Panc1 (cell line): ENCODE measurements at regions not wholly inside any gene's neighbourhood (a gene's known extent, or its start where the extent isn't known, plus 50 kb on each side); places are given as distances from the start of the nearest gene placed in this dataset.

Experiments
- ATAC-seq: fragments of 200-7000 bp; cut with Tn5 transposase; 2 replicates; pipeline ENCODE4 v1.9.1; 2020; ENCODE audit warnings: mild to moderate bottlenecking, moderate library complexity
- BruUV-seq: library from RNA; stranded (reverse); fragments of 400-500 nt; replicated peaks from 2 replicates; lab custom pipeline; 2021; lab: Mats Ljungman, UMichigan
- CTCF ChIA-PET: fragments of 300-600 bp; sonication (Branson Sonifier 250); formaldehyde crosslinking; loops from one replicate; lab custom pipeline; 2022; ENCODE audit warnings: antibody characterized with exemption; lab: Charles Lee
- POLR2A ChIA-PET: fragments of 300-600 bp; sonication (Branson Sonifier 250); formaldehyde crosslinking; loops from one replicate; lab custom pipeline; 2022; ENCODE audit warnings: antibody characterized with exemption; lab: Charles Lee
- DNase-seq: peaks from one replicate; pipeline ENCODE4 v3.0.0-alpha.2; 2010; ENCODE audit warnings: low read depth, low spot score
- H3K27ac ChIP-seq: 2 replicates; pipeline ENCODE4 v1.5.1; 2011; ENCODE audit warnings: mild to moderate bottlenecking, low read length, inconsistent platforms
- H3K27me3 ChIP-seq: fragments of 200-500 bp; sonication (Bioruptor generic); 2 replicates; pipeline ENCODE4 v1.6.0; 2014; ENCODE audit warnings: low read length, inconsistent platforms; ENCODE audit not compliant: control insufficient read depth, insufficient read depth
- H3K36me3 ChIP-seq: fragments of 200-500 bp; sonication (Bioruptor generic); 2 replicates; pipeline ENCODE4 v1.5.1; 2014; ENCODE audit warnings: inconsistent platforms, mild to moderate bottlenecking, low read length, moderate library complexity; ENCODE audit not compliant: control insufficient read depth, insufficient read depth
- H3K4me1 ChIP-seq: 2 replicates; pipeline ENCODE4 v1.5.1; 2011; ENCODE audit warnings: inconsistent platforms, mild to moderate bottlenecking, low read length, moderate library complexity; ENCODE audit not compliant: control insufficient read depth, insufficient read depth
- H3K4me3 ChIP-seq, 2 experiments: 2 replicates each; pipeline ENCODE4 v1.5.1; 2011 to 2012; ENCODE audit warnings: low read depth in 2 of 2, low read length in 2 of 2, mild to moderate bottlenecking in 2 of 2, inconsistent platforms in 1 of 2, moderate library complexity in 1 of 2
- H3K9me3 ChIP-seq: fragments of 200-500 bp; sonication (Bioruptor generic); 2 replicates; pipeline ENCODE4 v1.5.1; 2014; ENCODE audit warnings: low read depth, mild to moderate bottlenecking, inconsistent platforms, low read length, moderate library complexity; ENCODE audit not compliant: control insufficient read depth, insufficient read depth
- POLR2AphosphoS5 ChIP-seq: IDR thresholded peaks from 2 replicates; pipeline ENCODE4 v1.6.1; 2012; ENCODE audit warnings: mild to moderate bottlenecking, low read depth, low read length, moderate library complexity
- SIN3A ChIP-seq: IDR thresholded peaks from 2 replicates; pipeline ENCODE4 v1.6.1; 2012; ENCODE audit warnings: low read depth, mild to moderate bottlenecking, low read length, moderate library complexity, borderline replicate concordance; ENCODE audit not compliant: insufficient read depth
- TCF7L2 ChIP-seq: IDR thresholded peaks from 2 replicates; pipeline ENCODE4 v1.6.1; 2011; ENCODE audit warnings: mild to moderate bottlenecking, low read depth, low read length, inconsistent platforms
- in situ Hi-C: cut with HindIII; loops from 2 replicates; pipeline ENCODE4 v1.10.0; 2016; ENCODE audit warnings: low sequenced_read_pairs, low pct_unique_long_range_greater_than_20kb
- intact Hi-C: fragments of 100-400 bp; cut with micrococcal nuclease; formaldehyde crosslinking; loops from one replicate; pipeline ENCODE4 v1.10.0; 2022; ENCODE audit not compliant: unreplicated experiment
- TF ChIP-seq, protein P1 (sequence below): fragments of 450-650 bp; IDR thresholded peaks from 2 replicates; pipeline ENCODE4 v1.5.1; 2017; ENCODE audit warnings: mild to moderate bottlenecking
- TF ChIP-seq, protein P2 (sequence below), 2 experiments: IDR thresholded peaks; 2 replicates each; pipeline ENCODE4 v1.6.1; 2011 to 2012; ENCODE audit warnings: low read depth in 2 of 2, control low read depth in 1 of 2, low read length in 1 of 2, mild to moderate bottlenecking in 1 of 2, moderate library complexity in 1 of 2; ENCODE audit not compliant: insufficient read depth in 1 of 2

DNA sequence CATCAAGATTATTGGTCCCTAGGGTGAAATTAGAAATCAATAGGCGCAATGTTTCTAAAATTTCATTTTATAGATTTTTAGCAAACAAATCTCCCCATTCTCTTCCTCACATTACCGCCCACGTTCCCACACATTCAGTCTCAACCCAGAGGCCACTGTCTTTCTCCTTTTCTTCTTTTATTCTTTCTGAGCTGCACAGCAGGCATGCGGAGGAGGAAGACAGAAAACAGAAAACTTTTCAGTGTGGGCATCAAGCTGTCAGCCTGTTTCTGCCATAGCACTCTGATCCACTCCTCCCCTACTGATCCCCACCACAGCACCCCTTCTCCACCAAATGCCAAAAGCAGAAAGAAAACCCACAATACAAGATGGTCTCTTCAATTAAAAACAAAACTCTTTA, 94.8 kb upstream of the ADAMTS3 start:
- Histone ChIP-seq H3K27ac (no peak overlapping the region), H3K36me3 (no peaks in the 10 kb centered on the region), H3K9me3 (no peaks in the 10 kb centered on the region), H3K4me1 (no peaks in the 10 kb centered on the region), H3K4me3 (no peak overlapping the region), H3K27me3 (no peaks in the 10 kb centered on the region)
- CTCF ChIA-PET = no interaction called here
- in situ Hi-C loops = no loop called here
- TF ChIP-seq, protein P1, sequence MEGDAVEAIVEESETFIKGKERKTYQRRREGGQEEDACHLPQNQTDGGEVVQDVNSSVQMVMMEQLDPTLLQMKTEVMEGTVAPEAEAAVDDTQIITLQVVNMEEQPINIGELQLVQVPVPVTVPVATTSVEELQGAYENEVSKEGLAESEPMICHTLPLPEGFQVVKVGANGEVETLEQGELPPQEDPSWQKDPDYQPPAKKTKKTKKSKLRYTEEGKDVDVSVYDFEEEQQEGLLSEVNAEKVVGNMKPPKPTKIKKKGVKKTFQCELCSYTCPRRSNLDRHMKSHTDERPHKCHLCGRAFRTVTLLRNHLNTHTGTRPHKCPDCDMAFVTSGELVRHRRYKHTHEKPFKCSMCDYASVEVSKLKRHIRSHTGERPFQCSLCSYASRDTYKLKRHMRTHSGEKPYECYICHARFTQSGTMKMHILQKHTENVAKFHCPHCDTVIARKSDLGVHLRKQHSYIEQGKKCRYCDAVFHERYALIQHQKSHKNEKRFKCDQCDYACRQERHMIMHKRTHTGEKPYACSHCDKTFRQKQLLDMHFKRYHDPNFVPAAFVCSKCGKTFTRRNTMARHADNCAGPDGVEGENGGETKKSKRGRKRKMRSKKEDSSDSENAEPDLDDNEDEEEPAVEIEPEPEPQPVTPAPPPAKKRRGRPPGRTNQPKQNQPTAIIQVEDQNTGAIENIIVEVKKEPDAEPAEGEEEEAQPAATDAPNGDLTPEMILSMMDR = no peak
- TF ChIP-seq, protein P2, sequence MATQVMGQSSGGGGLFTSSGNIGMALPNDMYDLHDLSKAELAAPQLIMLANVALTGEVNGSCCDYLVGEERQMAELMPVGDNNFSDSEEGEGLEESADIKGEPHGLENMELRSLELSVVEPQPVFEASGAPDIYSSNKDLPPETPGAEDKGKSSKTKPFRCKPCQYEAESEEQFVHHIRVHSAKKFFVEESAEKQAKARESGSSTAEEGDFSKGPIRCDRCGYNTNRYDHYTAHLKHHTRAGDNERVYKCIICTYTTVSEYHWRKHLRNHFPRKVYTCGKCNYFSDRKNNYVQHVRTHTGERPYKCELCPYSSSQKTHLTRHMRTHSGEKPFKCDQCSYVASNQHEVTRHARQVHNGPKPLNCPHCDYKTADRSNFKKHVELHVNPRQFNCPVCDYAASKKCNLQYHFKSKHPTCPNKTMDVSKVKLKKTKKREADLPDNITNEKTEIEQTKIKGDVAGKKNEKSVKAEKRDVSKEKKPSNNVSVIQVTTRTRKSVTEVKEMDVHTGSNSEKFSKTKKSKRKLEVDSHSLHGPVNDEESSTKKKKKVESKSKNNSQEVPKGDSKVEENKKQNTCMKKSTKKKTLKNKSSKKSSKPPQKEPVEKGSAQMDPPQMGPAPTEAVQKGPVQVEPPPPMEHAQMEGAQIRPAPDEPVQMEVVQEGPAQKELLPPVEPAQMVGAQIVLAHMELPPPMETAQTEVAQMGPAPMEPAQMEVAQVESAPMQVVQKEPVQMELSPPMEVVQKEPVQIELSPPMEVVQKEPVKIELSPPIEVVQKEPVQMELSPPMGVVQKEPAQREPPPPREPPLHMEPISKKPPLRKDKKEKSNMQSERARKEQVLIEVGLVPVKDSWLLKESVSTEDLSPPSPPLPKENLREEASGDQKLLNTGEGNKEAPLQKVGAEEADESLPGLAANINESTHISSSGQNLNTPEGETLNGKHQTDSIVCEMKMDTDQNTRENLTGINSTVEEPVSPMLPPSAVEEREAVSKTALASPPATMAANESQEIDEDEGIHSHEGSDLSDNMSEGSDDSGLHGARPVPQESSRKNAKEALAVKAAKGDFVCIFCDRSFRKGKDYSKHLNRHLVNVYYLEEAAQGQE (IDR thresholded peaks at IDR 0.05; ENCODE audit: insufficient read depth in 1 of 2, low read depth in 2 of 2, low read length in 1 of 2) = no peak
- TF ChIP-seq SIN3A (no peak), POLR2AphosphoS5 (no peak), TCF7L2 (no peak)
- ATAC-seq (no peak), DNase-seq (no peak)
- BruUV-seq = no TSS peak
- POLR2A ChIA-PET = no interaction called here
- intact Hi-C loops = no loop called here

DNA sequence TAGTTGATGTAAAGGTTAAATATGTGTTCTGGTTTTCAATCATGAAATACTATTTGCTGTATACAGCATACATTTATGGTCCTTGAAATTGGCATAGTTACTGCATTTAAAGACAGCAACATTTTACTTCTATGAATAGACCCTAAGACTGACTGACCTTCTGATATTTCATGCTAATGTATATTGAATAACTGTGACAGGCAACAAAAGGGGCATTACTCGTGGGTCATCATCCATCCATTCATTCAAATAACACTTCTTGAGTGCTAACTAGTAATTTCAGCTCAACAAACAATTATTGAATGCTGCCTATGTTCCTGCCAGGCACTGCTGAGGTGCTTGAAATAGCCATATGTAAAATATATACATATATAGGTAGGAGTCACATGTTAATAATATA, 92.8 kb upstream of the ADAMTS3 start:
- no peaks in the 10 kb centered on the region for H3K4me1 ChIP-seq
- H3K36me3 ChIP-seq = no peaks in the 10 kb centered on the region
- no peak for DNase-seq
- ATAC-seq = no peak
- POLR2A ChIA-PET = no interaction called here
- TF ChIP-seq POLR2AphosphoS5 (no peak), TCF7L2 (no peak), SIN3A (no peak)
- TF ChIP-seq, protein P1 = no peak
- TF ChIP-seq, protein P2 (IDR thresholded peaks at IDR 0.05; ENCODE audit: insufficient read depth in 1 of 2, low read depth in 2 of 2, low read length in 1 of 2) = no peak
- in situ Hi-C loops = no loop called here
- CTCF ChIA-PET = no interaction called here
- intact Hi-C loops = no loop called here
- BruUV-seq = no TSS peak
- no peaks in the 10 kb centered on the region for H3K9me3 ChIP-seq
- no peak overlapping the region for H3K27ac ChIP-seq
- no peak overlapping the region for H3K4me3 ChIP-seq
- H3K27me3 ChIP-seq = no peaks in the 10 kb centered on the region
